ENCODE measurements at regions not wholly inside any gene's neighbourhood (a gene's known extent, or its start where the extent isn't known, plus 50 kb on each side); places are given as distances from the start of the nearest gene placed in this dataset.

GRCh38 chr6:92109256-92109655, 1310.1 kb downstream of the EPHA7 start:
- no peak for TF ChIP-seq POLR2A (IDR thresholded peaks at IDR 0.05; ENCODE audit: low read depth, low read length)
- no peak for TF ChIP-seq POLR2AphosphoS5 (IDR thresholded peaks at IDR 0.05; ENCODE audit: low read depth, low read length)
- no peak for TF ChIP-seq TAF1 (IDR thresholded peaks at IDR 0.05; ENCODE audit: borderline replicate concordance, low read depth, low read length)
